T1000 (cell line): ENCODE measurements at regions not wholly inside any gene's neighbourhood (a gene's known extent, or its start where the extent isn't known, plus 50 kb on each side); places are given as distances from the start of the nearest gene placed in this dataset.
"Not testable (repeated sequence)": the region's sequence is repeated elsewhere in the genome, so short reads cannot be mapped to it uniquely, and the experiment has no call there.

Source experiments
- DNase-seq: peaks from one replicate; lab custom pipeline; 2025; ENCODE audit warnings: mixed read lengths; lab: John Stamatoyannopoulos, UW

DNA sequence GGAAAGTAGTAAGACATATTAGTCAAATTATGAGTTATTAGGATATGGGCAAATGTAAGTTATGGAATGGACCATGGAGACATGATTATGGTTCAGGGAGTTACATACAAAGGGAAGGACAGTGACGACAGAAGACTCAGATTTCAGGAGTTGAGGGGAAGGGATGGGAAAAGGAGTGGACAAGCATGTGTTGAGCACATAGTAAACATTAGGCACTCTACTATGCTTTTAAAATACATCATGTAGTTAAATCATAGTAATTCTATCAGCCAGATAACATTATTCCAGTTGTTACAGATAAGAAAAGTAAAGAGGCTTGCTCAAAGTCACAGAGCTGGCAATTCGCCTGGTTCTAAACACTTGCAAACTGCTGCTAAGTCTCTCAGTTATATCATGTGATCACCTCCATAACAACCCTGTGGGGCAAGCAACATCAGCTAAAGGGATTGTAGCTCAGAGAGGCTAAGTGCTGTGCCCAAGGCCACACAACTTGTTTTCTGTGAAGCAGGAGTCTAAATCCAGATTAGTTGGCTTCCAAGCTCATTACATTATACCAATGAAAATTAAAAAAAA, 115.2 kb upstream of the MDFIC start:
- no peak for DNase-seq

DNA sequence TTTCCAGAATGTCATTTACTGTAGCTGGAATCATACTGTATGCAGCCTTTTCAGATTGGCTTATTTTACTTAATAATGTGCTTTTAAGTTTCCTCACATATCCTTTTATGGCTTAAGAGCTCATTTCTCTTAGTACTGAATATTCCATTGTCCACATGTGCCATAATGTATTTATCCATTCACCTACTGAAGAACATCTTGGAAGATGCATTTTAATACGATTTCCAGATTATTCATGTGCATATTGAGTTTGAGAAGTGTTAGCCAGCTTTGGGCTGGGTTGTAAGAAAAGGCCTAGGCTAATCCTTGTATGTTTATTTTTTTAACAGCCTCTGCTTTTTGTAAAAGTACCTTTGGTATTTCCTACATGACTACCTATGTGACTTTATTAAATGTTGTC, 109.3 kb upstream of the MDFIC start:
- no peak for DNase-seq

DNA sequence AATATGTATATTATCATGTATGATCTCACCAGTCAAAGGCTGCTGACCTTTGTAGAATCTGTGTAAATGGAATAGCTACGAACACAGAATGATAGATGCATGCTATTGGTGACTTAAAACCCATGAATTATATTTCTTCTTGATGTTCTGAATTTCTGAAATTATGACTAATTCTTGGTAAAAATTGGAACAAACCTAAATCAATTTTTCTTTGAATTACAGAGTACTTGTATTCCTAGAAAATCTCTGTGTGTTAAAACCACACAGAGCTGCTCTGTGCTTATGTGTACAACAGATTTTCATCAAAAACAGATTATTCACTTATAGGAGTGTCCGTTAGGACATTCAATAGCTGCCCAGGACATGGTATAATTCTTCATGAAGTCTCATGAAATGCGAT, 108.3 kb upstream of the MDFIC start:
- DNase-seq = no peak

DNA sequence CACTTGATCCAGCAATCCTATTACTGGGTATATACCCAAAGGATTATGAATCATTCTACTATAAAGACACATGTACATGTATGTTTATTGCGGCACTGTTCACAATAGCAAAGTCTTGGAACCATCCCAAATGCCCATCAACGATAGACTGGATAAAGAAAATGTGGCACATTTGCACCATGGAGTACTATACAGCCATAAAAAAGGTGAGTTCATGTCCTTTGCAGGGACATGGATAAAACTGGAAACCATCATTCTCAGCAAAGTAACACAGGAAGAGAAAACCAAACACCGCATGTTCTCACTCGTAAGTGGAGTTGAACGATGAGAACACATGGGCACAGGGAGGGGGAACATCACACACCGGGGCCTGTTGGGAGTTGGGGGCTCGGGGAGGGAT, 104.9 kb upstream of the MDFIC start:
- DNase-seq = not testable (repeated sequence)

DNA sequence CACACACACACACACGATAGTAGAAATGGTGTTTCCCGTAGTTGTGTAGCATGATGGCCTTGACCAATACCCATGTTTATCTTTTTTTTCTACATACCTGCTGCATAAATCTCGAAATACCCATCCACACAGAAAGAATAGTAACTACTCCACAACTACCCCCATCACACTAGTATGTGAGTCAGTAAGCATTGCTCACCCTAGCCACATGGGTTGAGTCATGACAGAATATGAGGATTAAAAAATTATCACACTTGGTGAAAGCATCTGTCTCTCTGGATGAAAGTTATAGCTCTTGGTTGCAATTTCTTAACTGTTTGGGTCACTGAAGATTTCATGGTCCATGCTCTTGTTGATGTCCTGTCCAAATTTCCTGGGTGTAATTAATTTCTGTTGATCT, 103.4 kb upstream of the MDFIC start:
- no peak for DNase-seq

DNA sequence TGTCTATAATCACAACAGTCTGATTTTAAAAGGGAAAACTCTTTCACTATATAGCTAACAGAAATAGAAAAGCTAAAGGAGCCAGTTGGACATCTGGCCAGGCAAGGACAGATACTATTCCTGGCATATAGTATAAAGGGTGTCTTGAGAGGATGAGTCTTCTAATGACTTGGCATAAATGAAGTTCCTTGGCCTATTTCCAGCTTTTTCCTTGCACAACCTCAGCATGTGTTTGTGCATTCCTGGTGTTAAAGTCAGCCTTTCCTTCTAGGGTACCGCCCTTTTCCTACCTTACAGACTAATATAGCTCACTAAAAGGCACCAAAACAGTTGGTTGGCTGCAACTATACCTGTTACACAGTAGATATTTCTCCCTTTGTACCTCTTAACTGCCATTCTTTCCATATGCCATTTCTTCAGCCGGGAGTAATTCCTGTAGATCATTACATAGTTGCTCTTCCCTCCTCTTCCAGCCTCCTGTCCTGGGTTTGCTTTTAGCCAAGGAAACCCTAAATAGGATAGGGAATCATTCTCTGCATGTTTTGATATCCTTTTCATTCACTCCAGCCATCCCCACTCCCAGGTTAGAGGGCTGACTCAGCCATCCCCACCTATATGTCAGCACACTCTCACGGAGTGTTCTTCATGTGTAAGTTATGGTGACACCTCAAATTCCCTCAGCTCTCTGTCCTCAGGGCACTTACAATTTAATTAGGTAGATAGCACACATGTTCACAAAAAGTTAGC, 102.1 kb upstream of the MDFIC start:
- DNase-seq = peak; percentile 27

DNA sequence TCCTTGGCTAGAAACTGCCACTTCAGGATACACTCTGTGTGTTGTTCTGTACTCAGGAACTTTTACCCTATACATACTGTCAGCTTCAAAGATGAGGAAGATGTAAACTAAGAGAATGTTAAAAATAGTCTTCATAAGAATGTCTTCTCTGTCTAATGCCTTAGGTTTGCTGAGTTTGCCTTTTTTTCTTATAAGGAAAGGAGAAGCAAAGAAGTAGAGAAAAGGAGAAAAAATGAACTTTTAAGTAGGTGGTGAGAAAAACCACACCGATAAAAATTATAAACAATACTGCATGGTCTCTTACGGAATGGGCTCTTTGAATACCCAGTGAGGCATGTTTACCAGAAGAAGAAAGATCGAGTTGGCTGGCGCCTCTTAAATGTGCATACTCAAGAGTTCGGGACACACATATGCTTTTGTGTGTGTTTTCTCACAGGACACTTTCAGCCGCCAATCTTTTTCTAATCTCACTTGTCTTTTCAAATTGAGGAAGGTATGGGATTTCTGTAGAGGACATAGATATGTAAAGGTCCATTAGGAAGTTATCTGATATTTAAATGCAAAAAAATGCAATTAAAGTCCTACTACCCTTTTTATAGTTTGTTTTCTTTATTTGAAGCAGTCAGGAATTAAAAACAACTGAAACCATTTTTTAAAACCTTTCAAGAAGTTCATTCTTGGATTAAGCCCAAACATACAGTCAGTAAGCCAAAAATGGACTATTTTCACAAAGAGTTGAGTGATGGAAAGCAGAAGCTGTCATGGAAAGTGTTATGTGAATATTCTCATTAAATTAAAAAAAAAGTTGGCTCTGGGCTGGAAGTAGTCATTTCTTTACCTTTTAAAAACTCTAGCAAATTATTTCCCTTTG, 100.6 kb upstream of the MDFIC start:
- no peak for DNase-seq

DNA sequence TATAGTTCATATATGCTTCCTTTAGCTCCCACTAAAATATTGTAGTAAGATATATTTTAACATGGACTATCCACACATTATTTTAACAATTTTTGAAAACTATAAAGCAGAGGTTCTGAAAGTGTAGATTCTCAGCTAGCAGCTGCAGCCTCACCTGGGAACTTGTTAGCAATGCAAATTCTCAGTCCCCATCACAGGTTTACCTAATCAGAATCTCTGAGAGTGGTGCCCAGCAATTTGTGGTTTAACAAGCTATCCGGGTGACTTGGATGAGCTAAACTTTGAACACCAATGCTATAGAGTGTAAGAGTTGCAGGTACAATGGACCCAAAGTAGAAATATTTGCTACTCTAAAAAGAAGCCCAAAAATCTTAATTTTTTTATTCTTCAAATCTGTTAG, 99.8 kb upstream of the MDFIC start:
- no peak for DNase-seq

DNA sequence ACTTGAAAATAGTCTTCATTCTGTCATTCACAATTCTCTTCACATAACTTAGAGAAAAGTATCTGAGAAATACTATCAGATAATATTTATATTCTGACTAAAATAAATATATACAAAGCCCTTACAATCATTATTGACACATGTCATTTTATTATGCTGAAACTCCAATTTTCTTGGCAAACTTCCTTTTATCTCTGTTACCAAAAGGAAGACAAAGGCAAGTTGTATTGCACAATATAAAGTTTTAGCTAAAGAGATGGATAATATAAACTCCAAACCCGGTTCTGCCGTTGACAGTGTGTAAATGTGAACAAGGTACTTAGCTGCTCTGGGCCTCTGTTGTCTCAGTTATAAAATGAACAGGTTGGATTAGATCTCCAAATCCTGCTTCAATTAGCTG, 99.0 kb upstream of the MDFIC start:
- no peak for DNase-seq

DNA sequence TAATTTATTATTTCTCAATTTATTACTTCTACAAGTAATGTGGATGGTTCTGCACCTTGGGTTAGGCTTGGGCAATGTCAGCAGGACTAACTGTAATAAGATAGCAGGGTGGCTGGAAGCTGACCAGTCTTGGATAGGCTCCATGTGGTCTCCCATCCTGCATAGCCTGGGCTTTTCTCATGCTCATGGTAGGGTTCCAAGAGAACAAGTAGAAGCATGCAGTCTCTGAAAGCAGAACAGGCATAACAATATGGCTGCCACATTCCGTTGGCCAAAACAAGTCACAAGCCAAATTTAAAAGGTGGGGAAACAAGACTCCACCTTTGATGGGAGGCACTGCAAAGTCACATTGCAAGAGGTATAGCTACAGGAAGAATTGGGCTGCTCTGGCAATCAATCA, 98.6 kb upstream of the MDFIC start:
- no peak for DNase-seq

DNA sequence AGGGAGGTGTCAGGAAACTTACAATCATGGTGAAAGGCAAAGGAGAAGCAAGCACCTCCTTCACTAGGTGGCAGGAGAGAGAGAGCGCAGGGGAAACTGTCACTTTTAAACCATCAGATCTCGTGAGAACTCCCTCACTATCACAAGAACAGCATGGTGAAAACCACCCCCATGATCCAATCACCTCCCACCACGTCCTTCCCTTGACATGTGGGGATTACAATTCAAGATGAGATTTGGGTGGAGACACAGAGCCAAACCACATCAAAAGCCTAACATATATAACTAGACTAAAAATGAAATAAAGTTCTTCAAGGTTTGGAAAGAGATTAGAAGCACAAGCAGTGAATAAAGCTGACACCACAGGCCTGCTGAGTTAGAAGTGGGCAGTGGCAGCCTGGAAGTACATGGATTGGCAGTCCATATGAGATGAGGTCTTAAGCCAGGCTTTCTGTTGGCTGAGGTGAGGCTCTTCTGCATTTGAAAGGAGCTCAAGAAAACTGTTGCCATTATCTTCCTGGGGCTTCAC, 96.4 kb upstream of the MDFIC start:
- no peak for DNase-seq

DNA sequence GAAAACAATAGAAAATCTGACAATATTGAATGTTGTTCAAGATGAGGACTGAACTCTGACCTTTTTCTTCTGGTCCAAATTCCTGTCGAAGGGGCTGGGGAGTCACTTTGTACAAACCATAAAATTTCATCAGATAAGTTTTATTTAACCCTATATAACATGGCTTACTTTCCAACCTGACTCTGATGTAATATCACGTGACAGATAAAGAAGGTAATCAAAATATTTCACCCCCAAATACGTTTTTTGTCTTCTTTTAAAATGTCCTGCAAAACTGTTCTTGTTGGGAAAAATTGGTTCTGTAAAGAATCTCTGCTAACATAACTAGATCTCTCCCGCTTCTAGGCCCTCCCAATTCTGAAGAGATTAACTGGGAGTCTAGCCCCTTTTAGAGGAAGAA, 90.9 kb upstream of the MDFIC start:
- no peak for DNase-seq

DNA sequence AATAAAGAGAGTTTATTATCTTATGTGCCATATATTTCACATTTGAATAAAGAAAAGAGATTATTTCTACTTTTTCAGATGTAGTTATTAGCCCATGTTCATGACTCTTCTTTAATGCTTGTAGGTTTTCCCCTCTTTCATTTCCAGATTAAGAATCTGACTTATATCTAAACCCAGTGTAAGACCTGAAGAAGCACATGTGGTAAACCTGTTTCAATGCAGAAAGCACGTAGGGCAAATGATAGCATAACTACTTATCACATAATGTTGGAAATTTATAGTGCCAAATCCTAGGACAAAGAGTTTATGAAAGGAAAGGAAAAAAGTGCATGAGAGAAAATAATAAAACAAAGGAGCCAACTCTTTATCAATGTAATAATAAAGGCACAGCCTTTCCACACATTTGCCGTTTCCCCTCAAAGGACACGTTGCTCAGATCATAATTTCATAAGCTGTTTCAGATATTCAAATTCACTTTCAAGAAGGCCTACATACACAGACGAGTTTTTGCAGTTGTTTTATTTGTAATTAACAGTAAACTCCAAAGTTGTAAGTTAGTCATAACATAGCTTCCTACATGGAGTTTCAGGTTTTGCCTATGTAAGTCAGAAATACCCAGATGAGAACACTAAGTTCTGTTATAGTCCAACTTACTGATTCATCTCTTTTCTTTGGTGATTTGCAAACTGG, 88.8 kb upstream of the MDFIC start:
- no peak for DNase-seq

DNA sequence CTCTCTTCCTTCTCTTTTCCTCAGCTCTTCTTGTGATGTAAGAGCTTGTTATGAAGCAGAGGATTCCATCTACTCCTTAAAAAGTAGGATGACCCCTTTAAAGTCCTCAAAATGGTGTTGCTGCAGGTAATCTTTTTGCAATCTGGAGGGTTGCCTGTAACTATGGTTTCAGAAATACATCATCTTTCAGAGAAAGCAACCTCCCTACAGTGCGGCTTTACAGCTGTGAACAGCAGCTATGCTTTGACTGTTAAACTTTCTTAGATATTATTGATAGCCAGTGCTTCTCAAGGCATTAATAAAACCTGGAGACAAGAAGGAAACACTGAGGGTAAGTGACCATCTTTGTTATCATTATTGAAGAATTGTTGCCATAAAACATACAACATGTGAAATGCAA, 86.6 kb upstream of the MDFIC start:
- no peak for DNase-seq

DNA sequence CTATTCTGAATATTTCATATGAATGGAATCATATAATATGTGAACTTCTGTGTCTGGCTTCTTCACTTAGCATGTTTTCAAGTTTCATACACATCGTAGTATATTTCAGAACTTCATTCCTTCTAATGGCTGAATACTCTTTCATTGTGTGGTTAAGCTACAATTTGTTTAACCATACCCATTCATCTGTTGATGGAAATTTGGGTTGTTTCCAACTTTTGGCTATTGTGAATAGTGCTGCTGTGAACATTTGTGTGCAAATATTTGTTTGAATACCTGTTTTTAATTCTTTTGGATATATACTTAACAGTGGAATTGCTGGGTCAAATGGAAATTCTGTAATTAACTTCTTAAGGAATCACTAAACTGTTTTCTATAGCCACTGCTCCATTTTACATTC, 86.0 kb upstream of the MDFIC start:
- DNase-seq = no peak

DNA sequence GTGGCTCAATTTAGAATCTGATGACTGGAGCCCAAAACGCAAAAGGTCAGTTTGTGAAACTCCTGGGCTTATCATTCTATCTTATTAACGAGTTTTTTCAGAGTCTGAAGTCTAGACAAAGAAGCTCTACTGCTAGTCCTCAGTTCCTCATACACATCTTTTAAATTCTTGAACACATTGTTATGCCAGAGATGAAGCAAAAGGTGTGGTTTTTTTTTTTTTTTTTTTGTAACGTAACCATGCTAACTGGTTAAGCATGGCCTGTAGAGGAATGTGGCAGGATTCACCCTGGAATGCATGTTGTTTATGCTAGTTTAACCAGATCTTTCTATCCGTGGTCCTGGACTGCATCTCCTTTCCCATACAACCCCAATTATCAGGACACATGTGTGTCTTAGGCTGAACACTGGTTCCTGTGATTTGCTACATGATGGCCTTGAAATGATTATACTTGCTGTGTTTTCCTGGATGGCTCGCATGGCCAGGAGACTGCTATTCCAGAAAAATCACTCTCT, 79.3 kb upstream of the MDFIC start:
- no peak for DNase-seq

DNA sequence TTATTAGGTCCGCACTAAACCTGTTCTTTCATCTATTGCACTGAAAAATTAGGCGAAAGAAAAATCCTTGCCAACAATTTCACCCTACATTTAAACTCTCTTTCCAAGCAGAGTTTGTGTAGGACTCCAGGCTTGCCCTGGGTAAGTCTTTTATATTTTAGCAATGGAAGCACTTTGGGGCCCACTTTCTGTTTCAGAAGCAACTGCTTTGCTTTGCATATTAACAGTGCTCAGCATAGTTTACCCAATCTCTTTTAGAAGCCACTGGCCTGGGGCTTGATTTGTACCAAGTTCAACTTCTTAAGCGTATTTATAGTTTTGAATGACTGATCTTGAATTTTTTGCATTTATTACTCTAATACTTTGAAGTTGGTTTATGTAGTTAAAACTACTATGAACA, 78.8 kb upstream of the MDFIC start:
- no peak for DNase-seq

DNA sequence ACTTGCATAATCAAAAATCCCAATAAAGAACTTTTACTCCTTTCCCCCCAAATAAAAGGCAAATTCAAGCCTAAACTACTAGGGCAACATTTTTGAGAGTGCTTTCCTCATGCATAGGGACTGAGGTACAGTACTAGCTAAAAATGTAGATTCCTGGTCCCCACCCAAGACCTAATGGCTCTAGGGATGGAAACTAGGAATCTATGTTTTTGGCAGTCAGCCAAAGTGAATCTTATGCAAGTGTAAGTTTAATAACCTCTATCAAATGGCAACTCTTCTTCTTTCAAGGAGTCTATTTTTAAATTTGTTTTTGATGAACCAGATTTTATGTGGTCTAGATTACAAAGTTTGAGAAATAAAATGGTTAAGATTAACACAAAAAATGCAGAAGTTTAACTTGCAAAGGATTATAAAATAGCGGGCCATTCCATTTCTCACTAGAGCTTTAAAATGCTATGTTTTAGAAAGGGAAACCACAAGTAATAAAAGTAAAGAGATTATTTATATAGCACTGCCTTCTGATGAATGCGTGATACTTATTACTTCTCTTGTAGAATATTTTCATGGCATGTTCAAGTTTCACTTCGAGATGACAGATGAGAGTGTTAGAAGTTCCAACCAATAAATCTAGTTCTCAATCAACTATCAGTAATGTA, 70.4 kb upstream of the MDFIC start:
- no peak for DNase-seq

DNA sequence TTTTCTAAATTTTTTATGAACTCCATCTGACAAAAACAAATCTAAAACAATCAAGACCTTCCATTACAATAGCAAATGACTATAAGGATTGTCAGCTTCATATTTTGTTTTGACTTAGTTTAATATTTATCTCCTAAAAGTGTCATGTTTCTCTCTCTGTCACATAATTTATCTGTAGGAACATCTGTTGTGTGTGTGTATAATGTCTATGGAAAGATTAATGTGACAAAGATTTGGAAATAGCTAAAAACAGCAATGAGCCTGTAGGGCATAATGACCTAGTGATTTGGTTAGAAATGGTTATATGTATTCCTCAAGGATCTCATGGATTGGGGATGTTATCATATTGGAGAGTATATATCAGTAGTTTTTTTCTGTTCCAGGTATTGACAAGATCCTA, 69.6 kb upstream of the MDFIC start:
- DNase-seq = no peak

DNA sequence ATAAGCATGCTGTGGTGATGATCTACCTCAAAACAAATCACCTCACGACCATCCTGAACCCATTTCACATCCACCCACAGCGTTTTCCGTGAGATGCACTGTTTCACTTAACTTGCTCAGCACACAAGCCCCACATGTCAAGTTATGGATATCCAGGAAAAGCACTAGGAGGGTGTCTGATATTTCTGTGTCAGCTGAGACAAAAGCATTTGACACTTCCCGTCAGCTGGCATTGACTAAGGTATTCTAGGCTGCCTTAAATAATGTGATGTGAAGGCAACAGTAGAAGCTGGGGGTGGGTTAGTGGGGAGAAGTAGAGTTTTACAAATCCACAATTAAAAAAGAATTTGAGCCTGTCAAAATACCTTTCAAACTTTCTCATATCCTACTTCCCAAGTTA, 68.7 kb upstream of the MDFIC start:
- no peak for DNase-seq

DNA sequence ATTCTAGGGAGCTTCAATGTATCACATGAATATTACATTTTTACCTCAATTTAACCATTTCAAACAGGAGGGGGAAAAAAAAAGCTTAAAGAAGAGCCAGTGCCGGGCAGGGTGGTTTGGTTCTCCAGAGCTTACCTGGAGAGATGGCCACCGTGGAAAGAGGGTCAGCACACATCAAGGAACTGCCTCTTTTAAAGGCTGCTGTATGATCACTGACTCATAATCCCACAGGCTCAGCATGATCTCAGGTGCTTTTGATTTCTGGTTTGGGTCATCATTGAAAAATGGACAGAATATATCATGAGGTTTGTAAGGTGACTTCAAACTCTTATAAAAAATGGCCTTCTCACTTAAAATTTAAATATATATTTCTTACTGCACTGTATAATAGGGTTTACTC, 67.5 kb upstream of the MDFIC start:
- no peak for DNase-seq

DNA sequence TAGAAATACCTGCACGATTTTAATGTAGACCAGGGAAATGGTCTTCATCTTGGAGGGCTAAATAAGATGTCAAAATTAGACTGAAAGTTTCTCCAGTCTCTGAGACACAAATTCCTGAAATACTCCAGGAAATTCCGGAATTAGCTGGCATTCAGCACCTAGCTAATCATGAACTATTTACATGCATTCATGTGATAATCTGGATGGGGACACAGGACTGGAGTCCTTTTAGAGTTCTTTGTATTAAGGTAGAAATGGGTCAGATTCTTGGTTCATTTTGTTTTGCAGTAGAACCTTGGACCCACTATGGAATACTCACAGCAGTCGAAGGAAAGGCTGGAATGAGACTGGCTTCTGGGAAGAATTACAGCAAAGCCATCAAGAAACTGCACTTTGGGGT, 65.3 kb upstream of the MDFIC start:
- DNase-seq = no peak
